Spleen (tissue), 7 donors: ENCODE measurements at regions not wholly inside any gene's neighbourhood (a gene's known extent, or its start where the extent isn't known, plus 50 kb on each side); places are given as distances from the start of the nearest gene placed in this dataset.

Source experiments
- POLR2AphosphoS5 ChIP-seq, 3 donors: sonication (generic); formaldehyde crosslinking; IDR thresholded peaks; one replicate each; pipeline ENCODE4 v1.5.1; 2017; ENCODE audit warnings: antibody characterized with exemption in 3 of 3
- TF ChIP-seq, protein P1 (sequence below), 11 experiments: fragments of 200-600 bp in 7 of 11; fragments of 450-650 bp in 4 of 11; sonication (generic) in 4 of 11; IDR thresholded peaks in 8 of 11; conservative IDR thresholded peaks in 3 of 11; 1 replicate in 7 of 11; 2 replicates in 4 of 11; pipeline versions ENCODE4 v1.4.0 to v1.8.0; 2016 to 2021; ENCODE audit warnings: antibody characterized with exemption in 11 of 11, inconsistent platforms in 4 of 11, mild to moderate bottlenecking in 1 of 11
- donor health status: DM: no; HTN: no; CAD: no; lungs with moderate emphysema.
- donor health status: DM: no; HTN: no; CAD: no.
- donor health status: DM: no; HTN: no; CAD: no.

DNA sequence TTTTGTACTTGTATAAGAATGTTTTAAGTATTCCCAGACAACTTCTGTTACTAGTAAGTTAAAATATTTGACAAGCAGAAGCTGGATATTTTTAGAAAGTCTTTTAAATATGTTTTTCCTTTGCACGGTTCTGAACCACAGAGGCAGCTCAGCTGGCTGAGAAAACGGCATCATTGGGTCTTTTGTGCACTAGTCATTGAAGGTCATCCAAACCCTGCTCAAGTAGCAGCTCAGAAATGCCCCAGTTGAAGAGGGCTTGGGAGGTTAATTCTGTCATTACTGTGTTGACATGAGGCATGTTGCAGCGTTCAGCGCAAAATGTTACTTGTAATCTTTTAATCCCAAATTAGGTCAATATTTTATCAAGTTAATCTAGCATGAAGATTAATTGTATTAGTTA lies 383.7 kb upstream of the FAM241A start:
- TF ChIP-seq, protein P1, sequence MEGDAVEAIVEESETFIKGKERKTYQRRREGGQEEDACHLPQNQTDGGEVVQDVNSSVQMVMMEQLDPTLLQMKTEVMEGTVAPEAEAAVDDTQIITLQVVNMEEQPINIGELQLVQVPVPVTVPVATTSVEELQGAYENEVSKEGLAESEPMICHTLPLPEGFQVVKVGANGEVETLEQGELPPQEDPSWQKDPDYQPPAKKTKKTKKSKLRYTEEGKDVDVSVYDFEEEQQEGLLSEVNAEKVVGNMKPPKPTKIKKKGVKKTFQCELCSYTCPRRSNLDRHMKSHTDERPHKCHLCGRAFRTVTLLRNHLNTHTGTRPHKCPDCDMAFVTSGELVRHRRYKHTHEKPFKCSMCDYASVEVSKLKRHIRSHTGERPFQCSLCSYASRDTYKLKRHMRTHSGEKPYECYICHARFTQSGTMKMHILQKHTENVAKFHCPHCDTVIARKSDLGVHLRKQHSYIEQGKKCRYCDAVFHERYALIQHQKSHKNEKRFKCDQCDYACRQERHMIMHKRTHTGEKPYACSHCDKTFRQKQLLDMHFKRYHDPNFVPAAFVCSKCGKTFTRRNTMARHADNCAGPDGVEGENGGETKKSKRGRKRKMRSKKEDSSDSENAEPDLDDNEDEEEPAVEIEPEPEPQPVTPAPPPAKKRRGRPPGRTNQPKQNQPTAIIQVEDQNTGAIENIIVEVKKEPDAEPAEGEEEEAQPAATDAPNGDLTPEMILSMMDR (IDR thresholded peaks at IDR 0.05 in 8 of 11, conservative IDR thresholded peaks at IDR 0.05 in 3 of 11), result no peak
- TF ChIP-seq POLR2AphosphoS5 (IDR thresholded peaks at IDR 0.05), result peak in 1 of 3 donors; percentile 10
